ENCODE measurements at regions not wholly inside any gene's neighbourhood (a gene's known extent, or its start where the extent isn't known, plus 50 kb on each side); places are given as distances from the start of the nearest gene placed in this dataset.

- no peak for ATAC-seq (replicated peaks; ENCODE audit: extremely low read depth, poor library complexity, severe bottlenecking)
- peaks cover 2% of the 10 kb centered on the region for H3K36me3 Mint-ChIP-seq (ENCODE audit: insufficient read depth)
- H3K27me3 Mint-ChIP-seq, result peaks cover 15% of the 10 kb centered on the region
- DNase-seq (ENCODE audit: low spot score in 2 of 2), result no peak
- peaks cover 6% of the 10 kb centered on the region for H3K9me3 Mint-ChIP-seq
- H3K4me3 Mint-ChIP-seq, result no peak overlapping the region
- H3K27ac Mint-ChIP-seq (ENCODE audit: low read depth), result no peak overlapping the region
- H3K4me1 Mint-ChIP-seq, result no peaks in the 10 kb centered on the region
These were observed 99.5 kb upstream of the HMCN1 start for GRCh38 chr1:185634704-185635103.

- H3K9me3 Mint-ChIP-seq, result peaks cover 6% of the 10 kb centered on the region
These were observed 101.3 kb upstream of the HMCN1 start for GRCh38 chr1:185632659-185633423.

GRCh38 chr1:185631843-185632242 lies 102.3 kb upstream of the HMCN1 start:
- Mint-ChIP-seq H3K36me3 (ENCODE audit: insufficient read depth) (peaks cover 2% of the 10 kb centered on the region), H3K4me3 (no peak overlapping the region), H3K27me3 (peaks cover 15% of the 10 kb centered on the region), H3K9me3 (peaks cover 6% of the 10 kb centered on the region), H3K4me1 (no peaks in the 10 kb centered on the region), H3K27ac (ENCODE audit: low read depth) (no peak overlapping the region)
- ATAC-seq (replicated peaks; ENCODE audit: extremely low read depth, poor library complexity, severe bottlenecking) (no peak), DNase-seq (ENCODE audit: low spot score in 2 of 2) (no peak)

More at GRCh38 chr1:185632659-185633423, 101.3 kb upstream of the HMCN1 start:
- Mint-ChIP-seq H3K36me3 (ENCODE audit: insufficient read depth) (peaks cover 2% of the 10 kb centered on the region), H3K4me1 (no peaks in the 10 kb centered on the region), H3K27ac (ENCODE audit: low read depth) (no peak overlapping the region), H3K27me3 (peaks cover 15% of the 10 kb centered on the region), H3K4me3 (no peak overlapping the region)
- ATAC-seq (replicated peaks; ENCODE audit: extremely low read depth, poor library complexity, severe bottlenecking) (no peak), DNase-seq (ENCODE audit: low spot score in 2 of 2) (no peak)

- peak overlapping the region; percentile 19 for H3K27ac Mint-ChIP-seq (ENCODE audit: low read depth)
- no peak overlapping the region for H3K4me3 Mint-ChIP-seq
- no peaks in the 10 kb centered on the region for H3K27me3 Mint-ChIP-seq
- ATAC-seq (replicated peaks; ENCODE audit: extremely low read depth, poor library complexity, severe bottlenecking) (no peak), DNase-seq (ENCODE audit: low spot score in 2 of 2) (no peak)
- no peaks in the 10 kb centered on the region for H3K36me3 Mint-ChIP-seq (ENCODE audit: insufficient read depth)
- H3K4me1 Mint-ChIP-seq, result no peaks in the 10 kb centered on the region
- no peaks in the 10 kb centered on the region for H3K9me3 Mint-ChIP-seq
These were observed 106.3 kb upstream of the HMCN1 start for GRCh38 chr1:185627761-185628501.

- DNase-seq (ENCODE audit: low spot score in 2 of 2) (no peak), ATAC-seq (replicated peaks; ENCODE audit: extremely low read depth, poor library complexity, severe bottlenecking) (no peak)
- Mint-ChIP-seq H3K4me1 (no peaks in the 10 kb centered on the region), H3K27ac (ENCODE audit: low read depth) (no peak overlapping the region), H3K36me3 (ENCODE audit: insufficient read depth) (no peaks in the 10 kb centered on the region), H3K9me3 (no peaks in the 10 kb centered on the region), H3K27me3 (no peaks in the 10 kb centered on the region), H3K4me3 (no peak overlapping the region)
These were observed 107.0 kb upstream of the HMCN1 start for GRCh38 chr1:185627171-185627570.

GRCh38 chr1:185626344-185626743 lies 107.8 kb upstream of the HMCN1 start:
- no peak for ATAC-seq (replicated peaks; ENCODE audit: extremely low read depth, poor library complexity, severe bottlenecking)
- no peak overlapping the region for H3K27ac Mint-ChIP-seq (ENCODE audit: low read depth)
- DNase-seq (ENCODE audit: low spot score in 2 of 2), result no peak
- no peaks in the 10 kb centered on the region for H3K4me1 Mint-ChIP-seq
- H3K27me3 Mint-ChIP-seq, result no peaks in the 10 kb centered on the region
- no peak overlapping the region for H3K4me3 Mint-ChIP-seq
- no peaks in the 10 kb centered on the region for H3K9me3 Mint-ChIP-seq
- H3K36me3 Mint-ChIP-seq (ENCODE audit: insufficient read depth), result no peaks in the 10 kb centered on the region

- DNase-seq (ENCODE audit: low spot score in 2 of 2), result no peak
- Mint-ChIP-seq H3K36me3 (ENCODE audit: insufficient read depth) (peaks cover 2% of the 10 kb centered on the region), H3K4me1 (no peaks in the 10 kb centered on the region), H3K27me3 (peaks cover 25% of the 10 kb centered on the region), H3K27ac (ENCODE audit: low read depth) (no peak overlapping the region), H3K9me3 (peaks cover 5% of the 10 kb centered on the region), H3K4me3 (no peak overlapping the region)
- no peak for ATAC-seq (replicated peaks; ENCODE audit: extremely low read depth, poor library complexity, severe bottlenecking)
These were observed 123.2 kb upstream of the HMCN1 start for GRCh38 chr1:185610954-185611353.

GRCh38 chr1:185608177-185608576 lies 126.0 kb upstream of the HMCN1 start:
- Mint-ChIP-seq H3K4me3 (no peak overlapping the region), H3K9me3 (no peaks in the 10 kb centered on the region), H3K27ac (ENCODE audit: low read depth) (no peak overlapping the region), H3K4me1 (no peaks in the 10 kb centered on the region), H3K36me3 (ENCODE audit: insufficient read depth) (peaks cover 2% of the 10 kb centered on the region), H3K27me3 (peaks cover 18% of the 10 kb centered on the region)
- ATAC-seq (replicated peaks; ENCODE audit: extremely low read depth, poor library complexity, severe bottlenecking), result no peak
- no peak for DNase-seq (ENCODE audit: low spot score in 2 of 2)

- no peaks in the 10 kb centered on the region for H3K27me3 Mint-ChIP-seq
- no peak overlapping the region for H3K27ac Mint-ChIP-seq (ENCODE audit: low read depth)
- H3K9me3 Mint-ChIP-seq, result no peaks in the 10 kb centered on the region
- no peaks in the 10 kb centered on the region for H3K4me1 Mint-ChIP-seq
- H3K36me3 Mint-ChIP-seq (ENCODE audit: insufficient read depth), result no peaks in the 10 kb centered on the region
- ATAC-seq (replicated peaks; ENCODE audit: extremely low read depth, poor library complexity, severe bottlenecking) (no peak), DNase-seq (ENCODE audit: low spot score in 2 of 2) (no peak)
- H3K4me3 Mint-ChIP-seq, result no peak overlapping the region
These were observed 131.0 kb upstream of the HMCN1 start for GRCh38 chr1:185603158-185603557.

GRCh38 chr1:185601189-185601588 lies 133.0 kb upstream of the HMCN1 start:
- no peaks in the 10 kb centered on the region for H3K36me3 Mint-ChIP-seq (ENCODE audit: insufficient read depth)
- no peak overlapping the region for H3K4me3 Mint-ChIP-seq
- no peaks in the 10 kb centered on the region for H3K27me3 Mint-ChIP-seq
- no peak for DNase-seq (ENCODE audit: low spot score in 2 of 2)
- peaks cover 2% of the 10 kb centered on the region for H3K4me1 Mint-ChIP-seq
- no peak for ATAC-seq (replicated peaks; ENCODE audit: extremely low read depth, poor library complexity, severe bottlenecking)
- no peaks in the 10 kb centered on the region for H3K9me3 Mint-ChIP-seq
- H3K27ac Mint-ChIP-seq (ENCODE audit: low read depth), result no peak overlapping the region

- Mint-ChIP-seq H3K4me1 (peaks cover 8% of the 10 kb centered on the region), H3K36me3 (ENCODE audit: insufficient read depth) (no peaks in the 10 kb centered on the region), H3K27ac (ENCODE audit: low read depth) (no peak overlapping the region), H3K27me3 (no peaks in the 10 kb centered on the region), H3K9me3 (no peaks in the 10 kb centered on the region), H3K4me3 (no peak overlapping the region)
- no peak for DNase-seq (ENCODE audit: low spot score in 2 of 2)
- ATAC-seq (replicated peaks; ENCODE audit: extremely low read depth, poor library complexity, severe bottlenecking), result no peak
These were observed 133.6 kb upstream of the HMCN1 start for GRCh38 chr1:185600641-185601040.

GRCh38 chr1:185598332-185598731 lies 135.9 kb upstream of the HMCN1 start:
- Mint-ChIP-seq H3K9me3 (no peaks in the 10 kb centered on the region), H3K36me3 (ENCODE audit: insufficient read depth) (peaks cover 2% of the 10 kb centered on the region), H3K27ac (ENCODE audit: low read depth) (no peak overlapping the region), H3K27me3 (no peaks in the 10 kb centered on the region), H3K4me3 (no peak overlapping the region), H3K4me1 (peaks cover 15% of the 10 kb centered on the region)
- DNase-seq (ENCODE audit: low spot score in 2 of 2) (no peak), ATAC-seq (replicated peaks; ENCODE audit: extremely low read depth, poor library complexity, severe bottlenecking) (no peak)

All from central memory CD8-positive, alpha-beta T cell (primary cell).